Activated CD8-positive, alpha-beta memory T cell treated with anti-CD3 and anti-CD28 coated beads for 24 hours (primary cell): ENCODE measurements at regions not wholly inside any gene's neighbourhood (a gene's known extent, or its start where the extent isn't known, plus 50 kb on each side); places are given as distances from the start of the nearest gene placed in this dataset.
"Not testable (repeated sequence)": the region's sequence is repeated elsewhere in the genome, so short reads cannot be mapped to it uniquely, and the experiment has no call there.

Experiments
- DNase-seq: peaks from one replicate; pipeline ENCODE4 v3.0.0-alpha.2; 2020

GRCh38 chr2:91422102-91422501 is 2730.6 kb downstream of the RPIA start:
- not testable (repeated sequence) for DNase-seq

- not testable (repeated sequence) for DNase-seq
These were observed 2735.7 kb downstream of the RPIA start for GRCh38 chr2:91427148-91427547.

DNA sequence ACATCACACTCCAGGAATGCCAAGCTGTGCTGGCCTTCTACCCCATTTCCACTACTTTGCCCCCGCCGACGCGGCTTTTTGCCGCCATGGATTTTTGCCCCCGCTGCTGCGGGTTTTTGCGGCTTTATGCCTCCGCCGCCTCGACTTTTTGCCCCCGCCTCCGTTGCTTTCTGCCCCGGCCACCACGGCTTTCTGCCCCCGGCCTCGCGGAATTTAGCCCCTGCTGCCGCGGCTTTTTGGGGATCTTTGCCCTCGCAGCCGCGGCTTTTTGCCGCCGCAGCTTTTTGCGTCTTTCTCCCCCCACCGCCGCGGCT is 2750.4 kb downstream of the RPIA start:
- DNase-seq = peak; percentile 59

GRCh38 chr2:91442246-91442905 is 2750.9 kb downstream of the RPIA start:
- DNase-seq = peak; percentile 55

DNA sequence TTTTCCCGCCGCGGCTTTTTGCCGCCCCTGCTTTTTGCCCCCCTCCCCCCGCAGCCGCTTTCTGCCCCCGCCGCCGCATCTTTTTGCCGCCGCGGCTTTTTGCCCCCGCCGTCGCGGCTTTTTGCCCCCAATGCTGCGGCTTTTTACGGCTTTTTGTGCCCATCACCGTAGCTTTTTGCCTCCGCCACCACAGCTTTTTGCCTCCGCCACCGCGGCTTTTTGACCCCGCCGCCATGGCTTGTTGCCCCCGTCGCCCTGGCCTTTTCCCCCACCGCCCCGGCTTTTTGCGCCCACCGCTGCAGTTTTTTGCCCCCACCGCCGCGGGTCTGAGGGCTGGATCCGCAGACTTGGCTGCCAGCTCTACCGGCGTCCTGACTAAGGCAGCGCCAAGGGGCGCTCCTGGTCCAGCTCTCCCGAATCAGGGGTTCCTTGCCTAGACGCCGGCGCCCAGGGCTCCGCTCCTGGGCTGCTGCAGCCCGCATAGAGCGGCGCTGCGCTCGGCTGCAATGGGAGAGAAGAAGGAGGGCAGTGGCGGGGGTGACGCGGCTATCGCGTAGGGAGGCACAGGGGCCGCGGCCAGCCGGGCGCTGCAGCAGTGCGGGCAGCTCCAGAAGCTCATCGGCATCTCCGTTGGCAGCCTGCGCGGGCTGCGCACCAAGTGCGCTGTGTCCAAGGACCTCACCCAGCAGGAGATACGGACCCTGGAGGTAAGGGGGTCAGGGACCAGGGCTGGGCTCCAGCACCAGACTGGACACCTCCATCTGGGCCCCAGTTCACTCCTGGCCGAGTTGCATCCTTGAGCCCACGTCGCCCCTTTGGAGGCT is 2751.6 kb downstream of the RPIA start:
- peak; percentile 57 for DNase-seq

GRCh38 chr2:91443730-91444115 is 2752.2 kb downstream of the RPIA start:
- not testable (repeated sequence) for DNase-seq

DNA sequence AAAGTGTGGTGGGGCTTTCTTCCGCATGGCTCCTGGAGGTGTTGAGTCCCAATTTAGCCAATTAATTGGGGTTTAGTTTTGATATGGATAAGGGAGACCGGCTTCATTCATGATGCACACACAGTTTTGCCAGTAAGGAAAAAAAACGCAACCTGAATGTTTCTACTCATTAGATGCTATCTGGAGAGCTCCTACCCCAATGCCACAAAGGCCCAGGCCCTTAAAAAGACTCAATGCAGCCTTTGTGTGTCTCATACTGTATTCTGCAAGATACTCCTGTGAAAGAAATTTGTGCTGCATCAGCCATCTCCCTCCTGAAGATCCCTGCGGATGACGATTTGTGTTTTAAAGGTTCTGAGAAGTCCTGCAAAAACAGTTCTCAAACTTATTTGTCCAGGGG is 2754.2 kb downstream of the RPIA start:
- DNase-seq = not testable (repeated sequence)

- not testable (repeated sequence) for DNase-seq
These were observed 2755.0 kb downstream of the RPIA start for GRCh38 chr2:91446489-91446888.

DNA sequence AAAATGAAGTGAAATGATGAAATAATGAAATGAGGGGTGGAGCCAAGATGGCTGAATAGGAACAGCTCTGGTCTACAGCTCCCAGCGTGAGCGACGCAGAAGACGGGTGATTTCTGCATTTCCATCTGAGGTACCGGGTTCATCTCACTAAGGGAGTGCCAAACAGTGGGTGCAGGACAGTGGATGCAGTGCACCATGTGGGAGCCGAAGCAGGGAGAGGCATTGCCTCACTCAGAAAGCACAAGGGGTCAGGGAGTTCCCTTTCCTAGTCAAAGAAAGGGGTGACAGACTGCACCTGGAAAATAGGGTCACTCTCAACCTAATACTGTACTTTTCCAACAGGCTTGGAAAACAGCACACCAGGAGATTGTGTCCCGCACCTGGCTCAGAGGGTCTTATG is 2755.4 kb downstream of the RPIA start:
- DNase-seq = not testable (repeated sequence)

GRCh38 chr2:91447508-91447907 is 2756.0 kb downstream of the RPIA start:
- DNase-seq = not testable (repeated sequence)

DNA sequence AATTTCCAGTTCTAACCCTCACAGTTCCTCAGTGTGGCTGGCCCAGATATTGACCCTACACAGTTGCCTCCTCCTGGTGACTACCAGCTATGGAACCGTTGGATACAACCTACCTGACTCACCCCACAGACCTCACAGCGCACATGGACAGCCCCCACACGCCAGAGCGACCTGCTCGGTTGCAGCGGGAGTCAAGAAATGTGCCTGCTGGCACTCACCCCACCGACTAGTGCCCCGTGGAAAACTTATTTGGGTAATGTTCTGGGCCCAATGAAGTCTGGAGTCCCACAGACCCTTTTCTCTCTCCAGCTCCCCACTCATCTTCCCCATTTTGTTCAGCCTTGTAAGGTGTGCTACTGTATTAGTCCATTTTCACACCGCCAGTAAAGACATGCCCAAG is 2770.8 kb downstream of the RPIA start:
- not testable (repeated sequence) for DNase-seq

DNA sequence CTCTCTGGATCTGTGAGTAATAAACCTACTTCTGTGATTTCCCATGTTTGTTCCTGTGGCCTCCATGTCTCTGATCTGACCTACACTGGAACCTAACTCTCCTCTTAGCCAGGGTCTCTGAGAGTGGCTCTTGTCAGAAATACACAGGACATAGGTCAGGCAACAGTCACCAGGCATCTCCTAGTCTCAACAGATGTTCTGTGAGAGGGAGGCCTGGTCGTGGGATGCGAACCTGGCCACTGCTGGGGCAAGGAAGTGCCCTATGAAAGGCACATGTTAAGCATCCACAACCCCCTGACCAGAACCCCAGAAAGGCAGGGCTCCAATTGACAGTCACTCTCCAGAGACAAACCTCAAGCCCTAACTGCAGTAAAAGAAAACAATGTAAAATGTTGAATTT is 2771.5 kb downstream of the RPIA start:
- DNase-seq = not testable (repeated sequence)

DNA sequence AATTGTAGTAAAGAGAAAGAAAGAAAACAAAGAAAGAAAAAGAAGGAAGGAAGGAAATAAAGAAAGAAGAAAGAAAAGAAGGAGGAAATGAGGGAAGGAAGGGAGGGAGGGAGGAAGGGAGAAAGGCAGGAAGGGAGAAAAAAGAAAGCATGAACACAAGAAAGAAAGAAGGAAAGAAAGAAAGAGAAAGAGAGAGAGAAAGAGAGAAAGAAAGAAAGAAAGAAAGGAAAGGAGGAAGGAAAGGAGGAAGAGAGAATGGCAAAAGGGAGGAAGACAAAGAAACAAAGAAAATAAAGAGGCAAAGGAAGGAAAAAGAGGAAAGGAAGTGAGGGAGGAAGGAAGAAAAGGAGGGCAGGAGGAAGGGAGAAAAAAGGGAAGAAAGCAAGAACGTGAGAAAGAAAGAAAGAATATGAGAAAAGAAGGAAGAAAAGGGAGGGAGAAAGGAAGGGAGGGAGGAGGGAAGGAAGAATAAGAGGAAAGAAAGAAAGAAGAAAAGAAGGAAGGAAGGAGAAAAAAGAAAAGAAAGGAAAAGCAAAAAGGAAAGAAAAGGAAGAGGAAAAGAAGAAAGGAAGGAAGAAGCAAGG is 2775.4 kb downstream of the RPIA start:
- DNase-seq = not testable (repeated sequence)

DNA sequence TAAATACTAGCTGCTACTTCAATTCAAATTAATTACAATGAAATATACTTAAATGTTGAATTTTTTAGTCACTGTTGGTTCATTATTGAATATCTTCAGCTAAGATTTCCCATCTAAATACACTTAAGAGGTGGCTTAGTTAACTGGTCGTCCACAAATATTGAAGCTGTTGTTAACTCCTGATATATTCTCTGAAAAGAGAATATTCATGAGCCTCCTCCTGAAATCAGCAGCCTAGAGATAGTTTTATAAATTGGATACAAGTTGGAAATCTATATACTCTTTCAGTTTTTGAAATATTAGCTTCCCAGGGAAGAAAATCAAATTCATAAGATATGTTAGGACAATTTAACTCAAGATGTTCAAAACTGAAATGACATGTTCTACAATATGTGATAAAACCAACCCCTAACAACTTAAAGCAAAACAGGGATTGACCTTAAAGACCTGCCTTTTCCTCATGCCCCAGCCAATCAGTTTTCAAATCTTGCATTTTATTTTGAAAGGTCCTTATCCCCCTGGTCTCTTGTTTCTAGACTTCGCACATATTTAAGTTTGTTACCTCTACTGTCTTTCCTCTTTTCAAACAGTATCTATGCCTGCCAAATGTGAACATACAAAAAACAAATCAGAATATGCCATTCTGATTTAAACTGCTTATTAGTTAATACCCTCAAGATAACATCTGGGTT is 2784.9 kb downstream of the RPIA start:
- not testable (repeated sequence) for DNase-seq

- not testable (repeated sequence) for DNase-seq
These were observed 2785.4 kb downstream of the RPIA start for GRCh38 chr2:91476936-91477246.

- DNase-seq = not testable (repeated sequence)
These were observed 2785.8 kb downstream of the RPIA start for GRCh38 chr2:91477291-91477690.

DNA sequence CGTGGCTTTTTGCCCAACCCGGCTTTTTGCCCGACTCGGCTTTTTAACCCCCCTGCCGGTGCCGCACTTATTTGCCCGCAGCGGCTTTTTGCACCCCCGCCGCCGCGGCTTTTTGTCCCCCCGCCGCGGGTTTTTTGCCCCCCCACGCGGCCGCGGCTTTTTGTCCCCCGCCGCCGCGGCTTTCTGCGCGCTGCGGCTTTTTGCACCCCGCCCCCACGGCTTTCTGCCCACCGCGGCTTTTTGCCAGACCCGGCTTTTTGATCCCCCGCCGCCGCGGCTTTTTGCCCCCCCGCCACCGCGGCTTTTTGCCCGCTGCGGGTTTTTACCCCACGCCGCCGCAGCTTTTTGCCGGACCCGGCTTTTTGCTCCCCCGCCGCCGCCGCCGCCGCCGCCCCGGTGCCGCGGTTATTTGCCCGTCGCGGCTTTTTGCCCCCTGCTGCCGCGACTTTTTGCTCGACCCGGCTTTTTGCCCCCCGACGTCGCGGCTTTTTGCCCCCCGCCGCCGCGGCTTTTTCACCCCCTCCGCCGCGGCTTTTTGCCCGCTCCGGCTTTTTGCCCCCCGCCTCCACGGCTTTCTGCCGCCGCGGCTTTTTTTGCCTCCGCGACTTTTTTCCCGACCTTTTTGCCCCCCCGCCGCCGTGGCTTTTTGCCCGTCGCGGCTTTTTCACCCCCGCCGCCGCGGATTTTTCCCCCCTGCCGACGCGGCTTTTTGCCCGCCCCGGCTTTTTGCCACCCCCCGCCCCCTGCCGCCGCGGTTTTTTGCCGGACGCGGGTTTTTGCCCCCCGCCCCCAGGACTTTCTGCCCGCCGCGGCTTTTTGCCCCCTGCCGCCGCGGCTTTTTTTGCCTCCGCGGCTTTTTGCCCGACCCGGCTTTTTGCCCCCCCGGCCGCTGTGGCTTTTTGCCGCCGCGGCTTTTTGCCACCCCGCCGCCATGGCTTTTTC is 2786.5 kb downstream of the RPIA start:
- DNase-seq = peak; percentile 57

DNA sequence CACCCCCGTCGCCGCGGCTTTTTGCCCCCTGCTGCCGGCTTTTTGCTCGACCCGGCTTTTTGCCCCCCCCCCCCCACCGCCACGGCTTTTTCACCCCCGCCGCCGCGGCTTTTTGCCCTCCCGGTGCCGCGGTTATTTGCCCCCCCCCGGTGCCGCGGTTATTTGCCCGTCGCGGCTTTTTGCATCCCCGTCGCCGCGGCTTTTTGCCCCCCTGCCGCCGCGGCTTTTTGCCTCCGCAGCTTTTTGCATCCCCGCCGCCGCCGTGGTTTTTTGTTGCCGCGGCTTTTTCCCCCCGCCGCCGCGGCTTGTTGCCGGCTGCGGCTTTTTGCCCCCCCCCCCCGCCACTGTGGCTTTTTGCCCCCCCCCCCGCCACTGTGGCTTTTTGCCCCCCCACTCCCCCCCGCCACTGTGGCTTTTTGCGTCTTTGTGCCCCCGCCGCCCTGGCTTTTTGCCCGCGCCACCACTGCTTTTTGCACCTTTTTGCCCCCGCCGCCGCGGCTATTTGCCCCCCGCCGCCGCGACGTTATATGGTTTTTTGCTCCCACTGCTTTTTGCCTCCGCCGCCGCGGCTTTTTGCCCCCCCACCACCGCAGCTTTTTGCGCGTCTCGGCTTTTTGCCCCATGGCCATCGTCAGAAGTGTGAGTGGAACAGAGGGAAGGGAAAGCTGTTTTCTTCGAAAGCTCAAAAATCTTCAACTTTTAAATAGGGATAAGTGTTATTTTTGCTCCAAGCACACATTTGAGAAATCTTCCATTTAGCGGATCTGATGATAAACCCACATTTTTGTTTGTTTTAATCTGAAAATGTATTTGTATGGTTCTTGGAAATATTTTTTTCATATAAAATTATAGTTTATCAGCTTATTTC is 2787.6 kb downstream of the RPIA start:
- peak; percentile 51 for DNase-seq

DNA sequence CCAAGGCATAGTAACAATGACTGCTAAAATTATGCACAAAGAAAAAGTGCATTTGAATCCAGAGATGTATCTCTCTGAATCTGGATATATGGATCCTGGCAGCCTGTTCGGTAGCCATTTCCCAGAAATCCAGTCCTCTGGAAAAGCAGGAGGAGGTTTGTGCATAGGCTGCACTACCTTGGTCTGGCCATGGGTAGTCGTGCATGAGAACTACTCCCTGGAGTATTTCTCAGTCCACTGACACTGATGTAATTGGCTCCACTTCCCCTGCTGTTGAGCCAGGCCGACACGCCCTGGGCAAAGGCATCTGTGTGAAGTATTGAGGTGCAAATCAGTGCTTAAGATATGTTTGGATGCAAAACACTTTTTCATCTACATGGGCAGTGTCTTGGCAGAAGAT is 2793.8 kb downstream of the RPIA start:
- DNase-seq = not testable (repeated sequence)

- not testable (repeated sequence) for DNase-seq
These were observed 2805.9 kb downstream of the RPIA start for GRCh38 chr2:91497129-91498064.
